ENCODE measurements at regions not wholly inside any gene's neighbourhood (a gene's known extent, or its start where the extent isn't known, plus 50 kb on each side); places are given as distances from the start of the nearest gene placed in this dataset.

DNA sequence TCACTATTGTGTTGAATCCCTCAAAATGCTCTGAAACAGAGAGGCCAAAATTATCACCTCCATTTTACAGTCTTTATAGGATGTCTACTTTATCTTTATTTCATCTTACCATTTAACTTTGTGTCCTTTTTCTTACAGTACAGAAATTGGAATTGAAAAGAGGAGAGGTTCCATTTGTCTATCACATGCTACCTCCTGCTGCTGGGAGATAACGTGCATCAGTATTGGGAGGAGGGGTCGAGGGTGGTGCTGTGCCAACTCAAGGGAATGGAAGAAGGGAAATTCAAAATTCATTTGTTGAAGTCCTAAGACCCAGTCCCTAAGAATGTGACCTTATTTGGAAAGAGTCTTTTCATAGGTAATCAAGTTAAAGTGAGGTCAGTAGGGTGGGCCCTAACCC is 85.3 kb downstream of the HHIPL2 start:
- Histone ChIP-seq H3K4me2 (ENCODE audit: low read length) (no peak overlapping the region), H3K79me2 (ENCODE audit: insufficient read depth, low read length) (no peaks in the 10 kb centered on the region), H3K9me3 (ENCODE audit: control insufficient read depth in 1 of 2, insufficient read depth in 1 of 2, low read depth in 1 of 2, low read length in 2 of 2) (no peaks in the 10 kb centered on the region), H3K36me3 (ENCODE audit: control insufficient read depth in 1 of 2, insufficient read depth in 2 of 2, low read length in 2 of 2) (no peaks in the 10 kb centered on the region), H3K27me3 (ENCODE audit: insufficient read depth, low read length) (no peaks in the 10 kb centered on the region), H3K4me1 (ENCODE audit: control insufficient read depth in 1 of 2, insufficient read depth in 2 of 2, low read length in 2 of 2) (peaks cover 2 to 12% of the 10 kb centered on the region in 2 experiments; a peak in 3 of 4 replicates), H3K4me3 (replicated peaks in 1 of 2; ENCODE audit: low read depth in 1 of 2, low read length in 2 of 2) (no peak overlapping the region), H4K20me1 (ENCODE audit: insufficient read depth) (no peaks in the 10 kb centered on the region), H3K27ac (ENCODE audit: low read depth, low read length) (no peak overlapping the region), H2AFZ (ENCODE audit: low read depth, low read length, poor library complexity, severe bottlenecking) (no peak overlapping the region), H3K9ac (ENCODE audit: low read length) (no peak overlapping the region), H3K9me2 (ENCODE audit: insufficient read depth) (no peaks in the 10 kb centered on the region)
- intact Hi-C loops (cut with micrococcal nuclease): no loop called here
- ChIA-PET POLR2A (no interaction called here), CTCF (interaction anchor here (1.0 to 1.1 kb wide), 2 partner anchors 8 to 172 kb away, joined by 3 read pairs; no protein-coding TSS in a partner anchor), RAD21 (ENCODE audit: low non-redundant PET in 1 of 2, low total read pairs in 2 of 2, uncharacterized antibody in 2 of 2, unreplicated experiment in 2 of 2) (no interaction called here)
- DNase-seq (ENCODE audit: low read depth, low spot score) (no peak), ATAC-seq (no peak)
- no TSS peak for BruUV-seq (replicated peaks)
- TF ChIP-seq YY1 (IDR thresholded peaks at IDR 0.05; ENCODE audit: extremely low read depth, insufficient replicate concordance, low read depth, low read length): no peak
- no peak for TF ChIP-seq CBX3 (IDR thresholded peaks at IDR 0.05; ENCODE audit: low read depth)
- TF ChIP-seq ZFX (IDR thresholded peaks at IDR 0.05): no peak
- no peak for TF ChIP-seq EZH2 (IDR thresholded peaks at IDR 0.05)
- no peak for TF ChIP-seq EZH2phosphoT487 (IDR thresholded peaks at IDR 0.05; ENCODE audit: borderline replicate concordance)
- TF ChIP-seq POLR2A (IDR thresholded peaks at IDR 0.05; ENCODE audit: borderline replicate concordance, extremely low read depth, insufficient read depth, insufficient read length): no peak
- no peak for TF ChIP-seq TCF7L2 (IDR thresholded peaks at IDR 0.05; ENCODE audit: borderline replicate concordance, extremely low read depth, insufficient read depth, insufficient read length)
- TF ChIP-seq, protein P1, sequence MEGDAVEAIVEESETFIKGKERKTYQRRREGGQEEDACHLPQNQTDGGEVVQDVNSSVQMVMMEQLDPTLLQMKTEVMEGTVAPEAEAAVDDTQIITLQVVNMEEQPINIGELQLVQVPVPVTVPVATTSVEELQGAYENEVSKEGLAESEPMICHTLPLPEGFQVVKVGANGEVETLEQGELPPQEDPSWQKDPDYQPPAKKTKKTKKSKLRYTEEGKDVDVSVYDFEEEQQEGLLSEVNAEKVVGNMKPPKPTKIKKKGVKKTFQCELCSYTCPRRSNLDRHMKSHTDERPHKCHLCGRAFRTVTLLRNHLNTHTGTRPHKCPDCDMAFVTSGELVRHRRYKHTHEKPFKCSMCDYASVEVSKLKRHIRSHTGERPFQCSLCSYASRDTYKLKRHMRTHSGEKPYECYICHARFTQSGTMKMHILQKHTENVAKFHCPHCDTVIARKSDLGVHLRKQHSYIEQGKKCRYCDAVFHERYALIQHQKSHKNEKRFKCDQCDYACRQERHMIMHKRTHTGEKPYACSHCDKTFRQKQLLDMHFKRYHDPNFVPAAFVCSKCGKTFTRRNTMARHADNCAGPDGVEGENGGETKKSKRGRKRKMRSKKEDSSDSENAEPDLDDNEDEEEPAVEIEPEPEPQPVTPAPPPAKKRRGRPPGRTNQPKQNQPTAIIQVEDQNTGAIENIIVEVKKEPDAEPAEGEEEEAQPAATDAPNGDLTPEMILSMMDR (IDR thresholded peaks at IDR 0.05 in 2 of 3, conservative IDR thresholded peaks at IDR 0.05 in 1 of 3; ENCODE audit: borderline replicate concordance in 1 of 3, insufficient read depth in 1 of 3, low read depth in 2 of 3, low read length in 2 of 3): no peak
- TF ChIP-seq CEBPB (IDR thresholded peaks at IDR 0.05; ENCODE audit: low read depth): no peak
- no peak for TF ChIP-seq ELF1 (IDR thresholded peaks at IDR 0.05; ENCODE audit: borderline replicate concordance, low read depth)
- TF ChIP-seq, protein P2, sequence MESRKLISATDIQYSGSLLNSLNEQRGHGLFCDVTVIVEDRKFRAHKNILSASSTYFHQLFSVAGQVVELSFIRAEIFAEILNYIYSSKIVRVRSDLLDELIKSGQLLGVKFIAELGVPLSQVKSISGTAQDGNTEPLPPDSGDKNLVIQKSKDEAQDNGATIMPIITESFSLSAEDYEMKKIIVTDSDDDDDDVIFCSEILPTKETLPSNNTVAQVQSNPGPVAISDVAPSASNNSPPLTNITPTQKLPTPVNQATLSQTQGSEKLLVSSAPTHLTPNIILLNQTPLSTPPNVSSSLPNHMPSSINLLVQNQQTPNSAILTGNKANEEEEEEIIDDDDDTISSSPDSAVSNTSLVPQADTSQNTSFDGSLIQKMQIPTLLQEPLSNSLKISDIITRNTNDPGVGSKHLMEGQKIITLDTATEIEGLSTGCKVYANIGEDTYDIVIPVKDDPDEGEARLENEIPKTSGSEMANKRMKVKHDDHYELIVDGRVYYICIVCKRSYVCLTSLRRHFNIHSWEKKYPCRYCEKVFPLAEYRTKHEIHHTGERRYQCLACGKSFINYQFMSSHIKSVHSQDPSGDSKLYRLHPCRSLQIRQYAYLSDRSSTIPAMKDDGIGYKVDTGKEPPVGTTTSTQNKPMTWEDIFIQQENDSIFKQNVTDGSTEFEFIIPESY (IDR thresholded peaks at IDR 0.05; ENCODE audit: extremely low read depth, insufficient replicate concordance, low read length): no peak
- TF ChIP-seq, protein P3, sequence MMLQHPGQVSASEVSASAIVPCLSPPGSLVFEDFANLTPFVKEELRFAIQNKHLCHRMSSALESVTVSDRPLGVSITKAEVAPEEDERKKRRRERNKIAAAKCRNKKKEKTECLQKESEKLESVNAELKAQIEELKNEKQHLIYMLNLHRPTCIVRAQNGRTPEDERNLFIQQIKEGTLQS (IDR thresholded peaks at IDR 0.05): no peak
- no peak for TF ChIP-seq SIN3A (IDR thresholded peaks at IDR 0.05; ENCODE audit: low read depth)

Measured in HCT116 (cell line).